ENCODE measurements at regions not wholly inside any gene's neighbourhood (a gene's known extent, or its start where the extent isn't known, plus 50 kb on each side); places are given as distances from the start of the nearest gene placed in this dataset.
"Not testable (repeated sequence)": the region's sequence is repeated elsewhere in the genome, so short reads cannot be mapped to it uniquely, and the experiment has no call there.

DNA sequence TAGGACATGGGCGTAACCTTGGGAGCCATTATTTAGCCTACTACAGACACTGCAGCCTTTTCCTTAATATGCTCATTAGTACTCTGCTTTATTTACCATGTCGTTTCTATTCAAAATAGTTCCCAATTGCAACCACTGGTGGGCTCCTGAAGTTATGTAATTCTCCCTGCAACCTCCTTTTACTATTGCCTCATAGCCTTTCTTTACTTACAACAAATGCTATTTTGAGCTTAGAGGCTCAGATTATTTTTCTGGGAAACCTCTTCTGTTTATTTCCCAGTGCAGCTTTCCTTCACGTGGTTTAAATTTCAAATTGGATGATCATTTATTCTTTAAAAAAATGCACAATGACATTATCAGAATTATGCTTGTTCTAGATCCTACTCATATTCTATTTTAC is 492.3 kb upstream of the TMEFF2 start:
- DNase-seq (ENCODE audit: low spot score): no peak
- Histone ChIP-seq H3K27ac (no peak overlapping the region), H3K4me3 (no peak overlapping the region)
- TF ChIP-seq, protein P1, sequence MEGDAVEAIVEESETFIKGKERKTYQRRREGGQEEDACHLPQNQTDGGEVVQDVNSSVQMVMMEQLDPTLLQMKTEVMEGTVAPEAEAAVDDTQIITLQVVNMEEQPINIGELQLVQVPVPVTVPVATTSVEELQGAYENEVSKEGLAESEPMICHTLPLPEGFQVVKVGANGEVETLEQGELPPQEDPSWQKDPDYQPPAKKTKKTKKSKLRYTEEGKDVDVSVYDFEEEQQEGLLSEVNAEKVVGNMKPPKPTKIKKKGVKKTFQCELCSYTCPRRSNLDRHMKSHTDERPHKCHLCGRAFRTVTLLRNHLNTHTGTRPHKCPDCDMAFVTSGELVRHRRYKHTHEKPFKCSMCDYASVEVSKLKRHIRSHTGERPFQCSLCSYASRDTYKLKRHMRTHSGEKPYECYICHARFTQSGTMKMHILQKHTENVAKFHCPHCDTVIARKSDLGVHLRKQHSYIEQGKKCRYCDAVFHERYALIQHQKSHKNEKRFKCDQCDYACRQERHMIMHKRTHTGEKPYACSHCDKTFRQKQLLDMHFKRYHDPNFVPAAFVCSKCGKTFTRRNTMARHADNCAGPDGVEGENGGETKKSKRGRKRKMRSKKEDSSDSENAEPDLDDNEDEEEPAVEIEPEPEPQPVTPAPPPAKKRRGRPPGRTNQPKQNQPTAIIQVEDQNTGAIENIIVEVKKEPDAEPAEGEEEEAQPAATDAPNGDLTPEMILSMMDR (IDR thresholded peaks at IDR 0.05): no peak

DNA sequence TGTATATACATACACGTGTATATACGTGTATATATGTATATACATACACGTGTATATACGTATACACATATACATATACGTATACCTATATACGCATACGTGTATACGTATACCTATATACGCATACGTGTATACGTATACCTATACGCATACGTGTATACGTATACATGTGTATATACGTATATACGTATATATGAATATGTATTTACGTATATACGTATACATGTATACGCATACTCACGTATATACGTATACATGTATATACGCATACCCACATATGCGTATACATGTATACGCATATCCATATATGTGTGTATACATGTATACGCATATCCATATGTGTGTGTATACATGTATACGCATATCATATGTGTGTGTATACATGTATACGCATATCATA is 487.8 kb upstream of the TMEFF2 start:
- not testable (repeated sequence) for H3K27ac ChIP-seq; DNase-seq (ENCODE audit: low spot score); H3K4me3 ChIP-seq

DNA sequence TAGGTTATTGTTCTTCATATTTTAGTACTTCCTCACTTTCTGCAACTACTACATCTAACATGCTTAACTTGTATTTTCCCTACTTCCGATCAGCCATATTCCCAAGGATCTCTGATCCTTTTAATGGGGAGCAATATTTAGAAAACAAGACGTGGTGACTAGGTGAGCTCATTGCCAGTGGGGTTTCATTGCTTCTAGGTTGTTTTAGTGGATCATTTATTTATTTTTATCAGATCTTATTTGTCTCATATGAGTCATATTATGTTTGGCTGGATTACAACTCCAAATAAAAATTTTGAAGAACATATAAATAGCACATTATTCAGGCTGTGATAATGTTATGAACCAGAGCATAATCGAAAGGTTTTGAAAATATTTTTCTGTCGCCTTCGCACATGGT is 480.9 kb upstream of the TMEFF2 start:
- TF ChIP-seq, protein P1 (IDR thresholded peaks at IDR 0.05): no peak
- no peak for DNase-seq (ENCODE audit: low spot score)
- H3K27ac ChIP-seq: no peak overlapping the region
- H3K4me3 ChIP-seq: no peak overlapping the region

DNA sequence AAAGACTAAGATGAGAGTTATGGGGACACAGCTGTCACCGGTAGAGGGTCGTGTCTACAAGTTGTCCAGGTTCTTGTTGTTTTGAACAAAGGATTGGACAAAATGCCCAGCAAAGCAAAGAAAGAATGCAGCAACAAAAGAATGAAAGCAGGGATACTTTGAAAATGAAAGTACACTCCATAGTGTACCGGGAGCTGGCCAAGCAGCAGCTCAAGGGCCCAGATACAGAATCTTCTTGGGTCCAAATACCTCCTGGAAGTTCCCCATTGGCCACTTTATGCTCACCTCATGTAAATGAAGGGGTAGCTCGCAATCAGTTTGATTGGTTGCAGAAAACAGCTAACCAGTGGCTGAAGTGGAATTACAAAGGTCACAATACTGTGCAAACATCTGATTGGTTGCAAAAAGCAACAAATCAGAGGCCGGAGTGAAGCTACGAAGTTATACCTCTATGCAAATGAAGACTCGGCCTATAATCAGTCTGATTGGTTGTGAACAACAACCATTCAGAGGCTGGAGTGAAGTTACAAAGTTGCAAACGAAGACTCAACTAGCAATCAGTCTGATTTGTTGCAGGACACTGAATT is 474.9 kb upstream of the TMEFF2 start:
- no peak overlapping the region for H3K4me3 ChIP-seq
- H3K27ac ChIP-seq: no peak overlapping the region
- DNase-seq (ENCODE audit: low spot score): no peak
- TF ChIP-seq, protein P1 (IDR thresholded peaks at IDR 0.05): no peak

DNA sequence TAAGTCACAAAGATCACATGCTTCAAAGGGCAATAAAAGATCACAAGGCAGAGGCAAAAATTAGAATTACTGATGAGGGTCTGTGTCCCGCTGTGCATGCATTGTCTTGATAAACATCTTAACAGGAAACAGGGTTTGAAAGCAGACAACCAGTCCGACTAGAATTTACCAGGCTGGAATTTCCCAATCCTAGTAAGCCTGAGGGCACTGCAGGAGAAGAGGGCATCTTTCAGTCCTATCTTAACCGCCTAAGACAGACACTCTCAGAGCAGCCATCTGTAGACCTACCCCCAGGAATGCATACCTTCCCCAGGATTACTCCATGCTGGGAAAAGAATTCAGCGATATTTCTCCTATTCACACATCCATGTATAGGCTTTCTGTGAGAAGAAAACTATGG is 465.8 kb upstream of the TMEFF2 start:
- not testable (repeated sequence) for H3K4me3 ChIP-seq; DNase-seq (ENCODE audit: low spot score); H3K27ac ChIP-seq

DNA sequence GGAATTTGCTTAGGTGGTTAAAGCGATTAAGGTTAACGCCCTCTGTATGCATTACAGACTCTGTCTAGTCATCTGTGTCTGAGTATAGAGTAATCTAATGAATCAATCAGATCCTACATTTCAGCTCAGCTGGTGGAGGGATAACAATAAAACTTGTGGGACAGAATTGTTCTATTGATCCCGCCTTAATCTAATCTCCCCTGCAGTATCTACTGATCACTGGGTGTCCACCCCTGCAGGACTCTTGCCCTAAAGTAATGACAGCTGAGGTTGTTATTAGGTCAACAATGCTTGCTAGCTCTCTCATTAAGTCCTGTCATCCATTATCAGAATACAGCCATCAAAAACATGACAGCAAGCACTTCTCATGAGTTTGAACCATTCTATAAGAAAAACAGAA is 462.6 kb upstream of the TMEFF2 start:
- TF ChIP-seq, protein P1 (IDR thresholded peaks at IDR 0.05): no peak
- no peak overlapping the region for H3K4me3 ChIP-seq
- no peak overlapping the region for H3K27ac ChIP-seq
- DNase-seq (ENCODE audit: low spot score): no peak

DNA sequence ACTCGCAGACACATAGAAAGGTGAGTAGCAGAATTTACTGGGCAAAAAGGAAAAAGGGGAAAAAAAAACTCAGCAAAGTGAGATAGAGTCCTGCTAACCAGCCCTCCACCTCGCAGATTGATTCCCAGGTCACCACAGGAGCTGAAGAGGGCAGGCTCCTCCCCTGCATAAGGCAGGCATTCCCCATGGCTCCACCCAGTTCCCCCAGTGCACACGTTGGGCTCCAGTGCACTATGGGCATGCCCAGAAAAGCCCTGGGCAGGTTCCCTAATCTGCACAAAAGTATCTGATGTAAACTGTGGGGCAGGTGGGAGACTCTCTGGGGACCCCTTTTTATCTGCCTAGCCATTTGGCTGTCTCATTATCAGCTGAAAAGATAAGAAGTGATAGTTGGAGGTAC is 461.2 kb upstream of the TMEFF2 start:
- no peak for DNase-seq (ENCODE audit: low spot score)
- TF ChIP-seq, protein P1 (IDR thresholded peaks at IDR 0.05): no peak
- no peak overlapping the region for H3K27ac ChIP-seq
- no peak overlapping the region for H3K4me3 ChIP-seq

DNA sequence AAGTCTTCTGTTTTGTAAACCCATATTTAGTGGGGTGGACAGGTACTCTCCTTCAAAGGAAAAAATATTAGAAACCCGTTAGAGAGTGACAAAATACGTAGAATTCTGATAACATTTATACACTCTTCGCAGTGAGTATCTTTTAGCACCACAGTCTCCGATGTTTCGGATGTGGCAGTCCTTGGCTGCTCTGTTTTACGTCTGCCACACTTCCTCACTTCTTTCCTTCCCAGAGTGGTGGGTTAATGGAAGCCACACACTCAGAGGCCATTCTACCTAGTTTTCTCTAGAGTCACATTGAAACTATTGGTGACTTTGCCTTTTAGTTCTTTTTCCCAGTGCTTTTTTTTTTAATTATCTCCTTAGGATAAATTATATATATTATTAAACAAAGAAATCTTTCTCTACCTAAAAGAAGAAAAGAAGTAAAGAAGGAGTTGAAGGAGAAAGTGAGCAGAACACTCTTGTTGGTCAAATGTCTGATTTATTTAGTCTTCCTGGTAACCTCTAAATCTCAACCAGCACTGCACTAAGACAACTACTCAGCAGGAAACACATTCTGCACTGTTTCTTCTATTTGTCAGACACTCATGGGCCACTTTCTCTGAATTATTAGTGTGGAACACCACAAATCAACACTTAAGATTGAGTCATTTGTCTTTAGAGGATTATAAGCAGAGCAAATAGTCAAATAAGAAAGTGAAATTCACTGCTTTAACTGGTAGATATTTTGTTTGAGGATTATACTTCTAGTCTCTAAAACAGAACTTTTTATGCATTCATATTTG is 451.3 kb upstream of the TMEFF2 start:
- Histone ChIP-seq H3K4me3 (no peak overlapping the region), H3K27ac (no peak overlapping the region)
- no peak for DNase-seq (ENCODE audit: low spot score)
- TF ChIP-seq, protein P1 (IDR thresholded peaks at IDR 0.05): no peak
